ENCODE measurements at regions not wholly inside any gene's neighbourhood (a gene's known extent, or its start where the extent isn't known, plus 50 kb on each side); places are given as distances from the start of the nearest gene placed in this dataset.

DNA sequence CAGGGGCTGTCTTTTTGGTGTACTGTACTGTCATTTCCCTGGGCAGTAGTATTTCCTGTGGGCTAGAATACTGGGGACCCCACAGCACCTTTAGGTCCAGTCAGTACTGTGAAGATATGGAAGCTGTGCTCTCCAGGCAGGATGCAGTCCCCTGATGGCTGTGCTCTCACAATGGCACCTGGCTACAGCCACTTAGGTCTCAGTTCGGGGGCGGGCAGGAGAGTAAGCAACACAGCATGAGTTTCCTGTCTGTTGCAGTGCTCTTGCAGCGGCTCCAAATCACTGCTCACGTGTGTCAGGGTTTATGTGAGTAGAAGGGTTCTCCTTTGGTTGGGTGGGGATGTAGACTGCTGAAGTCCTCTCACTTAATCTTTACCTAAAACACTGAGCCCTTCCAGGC is 810.4 kb downstream of the DACH1 start:
- no peak overlapping the region for H3K27ac ChIP-seq
- TF ChIP-seq, protein P1, sequence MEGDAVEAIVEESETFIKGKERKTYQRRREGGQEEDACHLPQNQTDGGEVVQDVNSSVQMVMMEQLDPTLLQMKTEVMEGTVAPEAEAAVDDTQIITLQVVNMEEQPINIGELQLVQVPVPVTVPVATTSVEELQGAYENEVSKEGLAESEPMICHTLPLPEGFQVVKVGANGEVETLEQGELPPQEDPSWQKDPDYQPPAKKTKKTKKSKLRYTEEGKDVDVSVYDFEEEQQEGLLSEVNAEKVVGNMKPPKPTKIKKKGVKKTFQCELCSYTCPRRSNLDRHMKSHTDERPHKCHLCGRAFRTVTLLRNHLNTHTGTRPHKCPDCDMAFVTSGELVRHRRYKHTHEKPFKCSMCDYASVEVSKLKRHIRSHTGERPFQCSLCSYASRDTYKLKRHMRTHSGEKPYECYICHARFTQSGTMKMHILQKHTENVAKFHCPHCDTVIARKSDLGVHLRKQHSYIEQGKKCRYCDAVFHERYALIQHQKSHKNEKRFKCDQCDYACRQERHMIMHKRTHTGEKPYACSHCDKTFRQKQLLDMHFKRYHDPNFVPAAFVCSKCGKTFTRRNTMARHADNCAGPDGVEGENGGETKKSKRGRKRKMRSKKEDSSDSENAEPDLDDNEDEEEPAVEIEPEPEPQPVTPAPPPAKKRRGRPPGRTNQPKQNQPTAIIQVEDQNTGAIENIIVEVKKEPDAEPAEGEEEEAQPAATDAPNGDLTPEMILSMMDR (IDR thresholded peaks at IDR 0.05) = no peak
- no peak for TF ChIP-seq ZFX (IDR thresholded peaks at IDR 0.05; ENCODE audit: borderline replicate concordance)

DNA sequence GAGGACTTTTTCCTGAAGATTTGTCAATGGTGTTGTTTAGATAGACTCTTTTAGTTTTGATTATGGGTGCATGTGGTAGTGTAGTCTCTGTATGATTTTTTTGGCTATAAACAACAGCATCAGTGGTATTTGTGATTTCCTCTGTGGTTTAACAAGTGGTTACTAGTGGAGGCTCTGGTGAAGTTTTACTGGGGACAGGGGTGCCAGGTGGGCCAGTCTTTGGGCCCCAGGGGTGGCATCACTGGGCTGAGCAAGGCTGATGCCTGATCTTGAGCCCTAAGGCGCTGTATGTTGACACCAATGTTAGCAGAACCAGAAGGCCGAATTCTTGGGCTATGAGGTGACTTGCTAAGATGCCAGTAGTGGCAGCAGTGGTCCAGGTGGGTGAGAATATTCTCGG is 811.4 kb downstream of the DACH1 start:
- no peak overlapping the region for H3K27ac ChIP-seq
- no peak for TF ChIP-seq ZFX (IDR thresholded peaks at IDR 0.05; ENCODE audit: borderline replicate concordance)
- TF ChIP-seq, protein P1 (IDR thresholded peaks at IDR 0.05) = no peak

DNA sequence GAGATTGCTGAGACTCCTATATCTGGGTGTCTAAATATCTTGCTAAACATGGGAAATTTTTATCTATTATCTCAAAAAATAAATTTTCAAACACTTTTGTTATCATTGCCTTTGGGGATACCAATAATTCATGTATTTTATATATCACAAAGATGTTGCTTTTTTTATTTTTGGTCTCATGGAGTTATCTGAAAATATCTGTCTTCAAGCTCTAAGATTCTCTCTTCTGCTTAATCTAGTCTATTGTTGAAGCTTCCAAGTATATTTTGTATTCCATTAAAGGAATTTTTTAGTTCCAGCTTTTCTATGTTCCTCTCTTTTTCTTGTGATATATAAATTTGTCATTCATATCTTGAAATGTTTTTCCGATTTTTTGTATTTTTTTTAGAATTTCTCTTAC is 812.0 kb downstream of the DACH1 start:
- TF ChIP-seq, protein P1 (IDR thresholded peaks at IDR 0.05) = no peak
- TF ChIP-seq ZFX (IDR thresholded peaks at IDR 0.05; ENCODE audit: borderline replicate concordance) = no peak
- no peak overlapping the region for H3K27ac ChIP-seq

DNA sequence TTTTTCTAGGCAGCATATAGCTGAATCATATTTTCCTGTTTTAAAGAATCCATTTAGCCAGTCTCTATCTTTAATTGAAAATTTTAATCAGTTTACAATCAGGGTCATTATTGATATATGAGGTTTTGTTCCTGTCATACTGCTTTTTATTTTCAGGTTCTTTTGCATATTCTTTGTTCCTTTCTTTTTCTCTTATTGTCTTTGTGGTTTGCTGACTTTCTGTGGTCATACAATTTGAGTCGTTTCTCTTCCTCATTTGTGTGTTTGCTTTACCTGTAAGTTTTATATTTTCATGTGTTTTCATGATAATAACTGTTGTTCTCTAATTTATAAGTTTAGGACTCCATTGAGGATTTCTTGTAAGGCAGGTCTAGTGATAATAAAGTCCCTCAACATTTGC is 812.6 kb downstream of the DACH1 start:
- TF ChIP-seq ZFX (IDR thresholded peaks at IDR 0.05; ENCODE audit: borderline replicate concordance) = no peak
- TF ChIP-seq, protein P1 (IDR thresholded peaks at IDR 0.05) = no peak
- no peak overlapping the region for H3K27ac ChIP-seq

DNA sequence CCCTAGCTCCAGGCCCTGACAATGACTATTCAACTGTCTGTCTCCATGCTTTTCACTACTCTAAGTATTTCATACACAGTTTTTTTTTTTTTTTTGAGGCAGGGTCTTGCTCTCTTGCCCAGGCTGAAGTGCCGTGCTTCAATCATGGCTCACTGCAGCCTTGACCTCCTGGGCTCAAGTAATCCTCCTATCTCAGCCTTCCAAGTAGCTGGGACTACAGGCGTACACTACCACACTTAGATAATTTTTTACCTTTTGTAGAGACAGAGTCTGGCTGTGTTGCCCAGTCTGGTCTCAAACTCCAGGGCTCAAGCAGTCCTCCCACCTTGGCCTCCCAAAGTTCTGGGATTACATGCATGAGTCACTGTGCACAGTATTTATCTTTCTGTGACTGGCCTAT is 815.4 kb downstream of the DACH1 start:
- no peak overlapping the region for H3K27ac ChIP-seq
- TF ChIP-seq ZFX (IDR thresholded peaks at IDR 0.05; ENCODE audit: borderline replicate concordance) = no peak
- TF ChIP-seq, protein P1 (IDR thresholded peaks at IDR 0.05) = no peak

DNA sequence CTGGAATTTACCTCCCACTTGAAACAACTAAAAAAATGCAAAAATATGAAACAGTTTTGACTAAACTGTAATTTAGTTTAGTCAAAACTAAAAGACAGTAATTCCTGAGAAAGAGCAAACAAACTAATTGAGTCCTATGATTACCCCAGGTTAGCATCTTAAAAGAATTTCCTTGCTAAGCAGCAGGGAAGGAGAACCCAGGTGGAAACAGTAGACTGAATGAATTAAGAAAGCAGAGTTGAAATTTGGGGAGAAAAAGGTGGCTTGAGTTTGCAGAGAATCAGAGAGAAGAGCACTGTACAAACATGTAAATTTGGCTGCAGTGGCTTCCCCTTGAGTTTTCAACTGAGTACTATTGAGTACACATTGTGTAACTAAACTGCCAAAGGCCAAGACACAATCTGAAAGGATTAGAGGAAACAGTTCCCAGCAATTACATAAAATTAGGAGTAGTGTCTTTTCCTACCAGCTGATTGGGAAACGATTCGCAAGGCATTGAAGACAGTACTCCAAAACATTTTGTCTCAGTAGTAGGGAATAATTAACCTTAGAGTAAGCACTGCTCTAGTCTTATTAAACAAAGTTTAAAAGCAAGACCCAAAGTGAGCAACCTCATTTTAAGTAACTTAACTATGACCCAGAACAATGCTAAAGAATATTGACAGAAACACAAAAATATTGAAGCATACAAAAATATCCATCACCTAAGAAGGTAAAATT is 820.5 kb downstream of the DACH1 start:
- no peak overlapping the region for H3K27ac ChIP-seq
- TF ChIP-seq, protein P1 (IDR thresholded peaks at IDR 0.05) = no peak
- TF ChIP-seq ZFX (IDR thresholded peaks at IDR 0.05; ENCODE audit: borderline replicate concordance) = no peak

DNA sequence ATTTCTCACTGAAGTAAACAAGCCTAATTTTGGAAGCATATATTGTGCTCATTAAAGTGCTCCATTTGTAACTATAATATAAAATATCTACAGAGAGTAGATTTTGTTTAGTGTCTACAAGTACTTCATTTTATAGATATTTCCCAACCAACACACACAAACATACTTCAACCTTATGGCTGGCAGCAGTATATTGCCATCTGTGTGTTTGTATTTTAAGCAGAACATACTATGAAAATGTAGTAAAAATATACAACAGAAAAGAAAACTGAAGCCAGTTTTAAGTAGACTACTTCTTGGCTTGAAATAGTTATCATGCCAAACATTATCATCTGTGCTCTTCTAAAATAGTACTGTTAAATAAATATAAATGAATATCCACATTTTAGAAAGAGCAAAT is 821.9 kb downstream of the DACH1 start:
- H3K27ac ChIP-seq = no peak overlapping the region
- TF ChIP-seq, protein P1 (IDR thresholded peaks at IDR 0.05) = no peak
- TF ChIP-seq ZFX (IDR thresholded peaks at IDR 0.05; ENCODE audit: borderline replicate concordance) = no peak
